IPS-20b (cell line): ENCODE measurements at regions not wholly inside any gene's neighbourhood (a gene's known extent, or its start where the extent isn't known, plus 50 kb on each side); places are given as distances from the start of the nearest gene placed in this dataset.

ENCODE experiments used
- H3K27ac ChIP-seq: one replicate; pipeline ENCODE4 v1.5.1; 2013; ENCODE audit warnings: low read length
- H3K27me3 ChIP-seq: 2 replicates; pipeline ENCODE4 v1.6.1; 2013; ENCODE audit warnings: mild to moderate bottlenecking, low read length, inconsistent platforms; ENCODE audit not compliant: insufficient read depth
- H3K36me3 ChIP-seq: 2 replicates; pipeline ENCODE4 v1.6.1; 2013; ENCODE audit warnings: low read depth, mild to moderate bottlenecking, inconsistent platforms, low read length, moderate library complexity; ENCODE audit not compliant: insufficient read depth
- H3K4me1 ChIP-seq: 2 replicates; pipeline ENCODE4 v1.6.1; 2013; ENCODE audit warnings: mild to moderate bottlenecking, control low read depth, inconsistent platforms, low read length, moderate library complexity; ENCODE audit not compliant: insufficient read depth
- H3K4me3 ChIP-seq: 2 replicates; pipeline ENCODE4 v1.5.1; 2013; ENCODE audit warnings: mild to moderate bottlenecking, low read length, inconsistent platforms
- H3K9ac ChIP-seq: 2 replicates; pipeline ENCODE4 v1.6.1; 2013; ENCODE audit warnings: low read depth, mild to moderate bottlenecking, inconsistent platforms, low read length, moderate library complexity
- H3K9me3 ChIP-seq: 2 replicates; pipeline ENCODE4 v1.6.1; 2013; ENCODE audit warnings: mild to moderate bottlenecking, low read depth, low read length, inconsistent platforms; ENCODE audit not compliant: insufficient read depth

- H3K4me3 ChIP-seq: no peak overlapping the region
- no peaks in the 10 kb centered on the region for H3K36me3 ChIP-seq
- no peaks in the 10 kb centered on the region for H3K9me3 ChIP-seq
- H3K9ac ChIP-seq: no peak overlapping the region
- H3K4me1 ChIP-seq: no peaks in the 10 kb centered on the region; the same call in 1 of the 2 replicates
- no peak overlapping the region for H3K27ac ChIP-seq
- H3K27me3 ChIP-seq: peaks cover 32% of the 10 kb centered on the region
Observed at GRCh38 chr18:46329736-46330246, 225.6 kb downstream of the HAUS1 start.

DNA sequence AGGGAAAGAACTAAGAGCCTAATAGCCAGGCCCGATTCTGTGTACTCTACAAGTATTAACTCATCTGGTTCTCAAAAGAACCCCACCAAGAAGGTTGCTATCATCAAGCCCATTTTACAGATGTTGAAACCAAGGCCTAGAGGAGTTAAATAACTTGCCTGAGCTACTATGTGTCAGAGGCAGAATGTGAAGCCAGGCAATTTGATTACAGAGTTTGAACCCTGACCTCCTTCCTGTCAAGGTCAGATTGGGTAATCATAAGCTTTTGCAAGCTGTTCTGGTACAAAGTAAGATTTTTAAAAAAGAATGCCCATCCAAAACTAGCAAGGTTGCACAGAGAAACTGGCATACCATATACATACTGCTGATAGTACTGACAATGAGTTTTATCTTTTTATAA lies 227.1 kb downstream of the HAUS1 start:
- H3K27me3 ChIP-seq: peaks cover 43% of the 10 kb centered on the region
- no peaks in the 10 kb centered on the region for H3K36me3 ChIP-seq
- peaks cover 6% of the 10 kb centered on the region for H3K4me1 ChIP-seq
- no peak overlapping the region for H3K4me3 ChIP-seq
- no peaks in the 10 kb centered on the region for H3K9me3 ChIP-seq
- H3K9ac ChIP-seq: no peak overlapping the region
- no peak overlapping the region for H3K27ac ChIP-seq

- Histone ChIP-seq H3K4me3 (no peak overlapping the region), H3K9me3 (no peaks in the 10 kb centered on the region), H3K9ac (no peak overlapping the region), H3K4me1 (peaks cover 15% of the 10 kb centered on the region), H3K27ac (no peak overlapping the region), H3K36me3 (no peaks in the 10 kb centered on the region), H3K27me3 (peaks cover 46% of the 10 kb centered on the region)
Observed at GRCh38 chr18:46332286-46332801, 228.2 kb downstream of the HAUS1 start.

DNA sequence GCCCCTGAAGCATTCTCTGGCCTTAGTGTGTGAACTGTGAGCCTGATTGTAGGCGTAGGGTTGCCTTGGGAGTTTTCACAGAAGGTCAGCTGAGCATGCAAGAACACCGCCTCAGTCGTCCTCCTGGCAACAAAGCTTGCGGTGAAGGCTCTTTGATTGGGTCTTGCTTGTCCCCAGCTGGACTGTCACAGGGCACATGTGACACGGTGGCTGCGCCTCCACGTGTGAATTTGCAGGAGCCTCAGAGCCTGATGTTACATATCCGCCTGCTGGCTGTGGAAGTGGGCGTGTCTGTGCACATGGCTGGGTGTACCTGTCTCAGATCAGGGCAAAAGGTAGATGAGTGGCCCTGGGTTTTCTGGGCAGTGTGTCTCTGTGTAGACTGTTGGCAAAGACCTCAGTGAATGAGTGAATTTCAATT lies 228.7 kb downstream of the HAUS1 start:
- H3K4me1 ChIP-seq: peaks cover 19% of the 10 kb centered on the region
- peak overlapping the region; percentile 52; the same call in 1 of the 2 replicates for H3K9ac ChIP-seq
- H3K9me3 ChIP-seq: no peaks in the 10 kb centered on the region
- H3K36me3 ChIP-seq: no peaks in the 10 kb centered on the region
- H3K4me3 ChIP-seq: peak overlapping the region; percentile 69
- peaks cover 46% of the 10 kb centered on the region for H3K27me3 ChIP-seq
- no peak overlapping the region for H3K27ac ChIP-seq

DNA sequence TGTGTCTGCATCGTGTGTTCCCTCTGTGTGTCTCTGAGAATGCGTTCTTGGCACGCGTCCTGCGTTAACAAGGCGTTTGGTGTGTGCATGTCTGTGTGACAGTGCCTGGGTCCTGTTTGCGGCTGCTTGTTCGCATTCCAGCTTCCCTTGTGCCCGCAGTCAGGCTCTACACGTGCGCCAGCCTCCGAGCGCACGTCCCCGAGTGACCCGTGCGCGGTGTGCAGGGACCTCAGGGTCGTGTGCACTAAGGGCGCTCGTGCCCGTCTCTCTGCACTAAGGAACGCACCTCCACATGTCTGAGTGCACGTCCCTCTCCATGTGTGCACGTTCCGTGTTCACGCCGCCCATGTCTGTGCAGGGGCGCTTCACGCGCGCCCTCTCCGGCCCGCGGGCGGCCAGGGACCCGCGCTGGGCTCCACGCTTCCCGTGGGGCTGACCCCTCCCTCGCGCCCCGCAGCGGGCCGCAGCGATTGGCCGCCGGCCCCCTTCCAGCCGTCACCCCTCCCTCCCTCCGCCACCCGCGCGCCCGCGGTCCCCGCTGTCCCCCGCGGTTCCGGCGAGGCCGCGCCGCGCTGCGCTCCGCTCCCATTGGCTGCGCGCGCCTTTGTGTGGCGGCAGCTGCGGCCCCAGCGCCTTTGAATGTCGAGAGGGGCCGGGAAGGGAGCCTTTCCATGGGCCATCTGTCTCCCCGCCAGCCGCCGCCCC lies 229.4 kb downstream of the HAUS1 start:
- Histone ChIP-seq H3K27me3 (peaks cover 46% of the 10 kb centered on the region), H3K9me3 (no peaks in the 10 kb centered on the region), H3K4me3 (peak overlapping the region; percentile 69), H3K27ac (no peak overlapping the region), H3K36me3 (no peaks in the 10 kb centered on the region), H3K9ac (peak overlapping the region; percentile 52; the same call in 1 of the 2 replicates), H3K4me1 (peaks cover 25% of the 10 kb centered on the region)

- H3K9ac ChIP-seq: peak overlapping the region; percentile 73; the same call in 1 of the 2 replicates
- peaks cover 30% of the 10 kb centered on the region for H3K4me1 ChIP-seq
- H3K4me3 ChIP-seq: peak overlapping the region; percentile 82
- peaks cover 46% of the 10 kb centered on the region for H3K27me3 ChIP-seq
- no peaks in the 10 kb centered on the region for H3K9me3 ChIP-seq
- H3K27ac ChIP-seq: no peak overlapping the region
- H3K36me3 ChIP-seq: no peaks in the 10 kb centered on the region
Observed at GRCh38 chr18:46334868-46335281, 230.7 kb downstream of the HAUS1 start.

DNA sequence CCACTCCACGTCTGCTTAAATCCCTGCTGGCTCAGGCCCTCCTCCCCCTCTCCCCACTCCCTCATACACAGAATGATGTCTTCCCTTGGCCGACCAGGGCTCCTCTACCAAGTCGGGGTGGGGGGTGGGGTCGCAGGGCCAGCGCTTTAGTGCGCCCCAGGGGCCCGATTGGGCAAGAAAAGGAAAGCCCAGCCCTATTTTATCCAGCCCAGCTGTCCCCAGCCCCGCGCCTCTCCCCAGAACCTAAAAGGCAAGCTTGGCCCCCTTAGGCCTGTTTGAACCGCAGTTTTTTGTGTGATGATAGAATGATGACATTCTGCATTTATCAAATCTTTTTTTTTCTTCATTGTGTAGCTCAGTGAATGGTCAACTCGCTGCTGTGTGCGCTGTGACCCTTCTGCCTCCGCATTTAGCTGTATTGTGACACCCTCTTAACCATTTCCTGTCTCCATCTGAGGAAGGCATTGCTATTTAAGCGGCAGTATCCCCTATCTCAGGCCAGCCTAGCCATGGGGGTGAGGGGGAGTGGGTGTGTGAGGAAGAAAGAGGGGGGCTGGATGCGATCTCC lies 231.4 kb downstream of the HAUS1 start:
- Histone ChIP-seq H3K27ac (no peak overlapping the region), H3K9ac (peak overlapping the region; percentile 73; the same call in 1 of the 2 replicates), H3K4me3 (peak overlapping the region; percentile 82), H3K27me3 (peaks cover 46% of the 10 kb centered on the region), H3K4me1 (peaks cover 30% of the 10 kb centered on the region), H3K36me3 (no peaks in the 10 kb centered on the region), H3K9me3 (no peaks in the 10 kb centered on the region)

DNA sequence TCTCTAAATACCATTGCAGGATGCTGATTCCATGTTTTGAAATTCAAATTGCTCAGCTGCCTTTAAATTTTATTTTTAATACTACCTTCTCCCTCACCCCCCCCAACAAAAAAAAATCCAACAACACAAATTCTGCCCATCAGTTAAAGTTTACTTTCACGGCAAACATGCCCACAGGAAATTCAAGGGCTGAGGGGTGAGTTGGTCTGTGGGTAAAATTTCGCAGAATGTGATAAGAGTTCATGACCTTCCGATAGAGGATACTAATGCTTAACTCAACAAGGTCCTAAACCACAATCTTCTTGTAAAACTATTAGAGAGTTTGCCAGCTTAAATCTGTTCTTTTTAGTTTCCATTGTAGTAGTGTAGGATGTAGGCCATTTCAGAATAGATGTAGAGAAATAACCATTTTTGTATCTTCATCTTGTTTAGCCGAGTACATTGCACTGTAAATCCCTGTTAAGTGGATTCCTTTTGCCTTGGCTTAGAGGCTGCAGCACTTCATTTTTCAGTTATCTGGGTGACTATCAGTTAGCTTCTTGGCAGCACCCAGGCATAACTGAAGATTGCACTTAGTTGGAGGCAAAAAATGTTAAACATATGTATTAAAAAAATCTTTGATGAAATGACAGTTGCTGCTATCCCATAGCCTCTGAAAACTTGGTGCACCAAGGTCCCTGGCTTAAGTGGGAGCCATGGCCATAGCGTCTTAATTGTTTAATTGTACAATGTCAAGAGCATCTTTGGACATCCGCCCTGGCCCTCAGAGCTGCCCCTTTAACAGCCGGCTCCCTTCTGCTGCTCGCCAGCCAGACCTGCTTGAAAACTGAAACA lies 232.3 kb downstream of the HAUS1 start:
- H3K36me3 ChIP-seq: no peaks in the 10 kb centered on the region
- peak overlapping the region; percentile 46; the same call in 1 of the 2 replicates for H3K9ac ChIP-seq
- H3K9me3 ChIP-seq: no peaks in the 10 kb centered on the region
- H3K27ac ChIP-seq: no peak overlapping the region
- peaks cover 30% of the 10 kb centered on the region for H3K4me1 ChIP-seq
- H3K4me3 ChIP-seq: peak overlapping the region; percentile 82
- peaks cover 44% of the 10 kb centered on the region for H3K27me3 ChIP-seq

DNA sequence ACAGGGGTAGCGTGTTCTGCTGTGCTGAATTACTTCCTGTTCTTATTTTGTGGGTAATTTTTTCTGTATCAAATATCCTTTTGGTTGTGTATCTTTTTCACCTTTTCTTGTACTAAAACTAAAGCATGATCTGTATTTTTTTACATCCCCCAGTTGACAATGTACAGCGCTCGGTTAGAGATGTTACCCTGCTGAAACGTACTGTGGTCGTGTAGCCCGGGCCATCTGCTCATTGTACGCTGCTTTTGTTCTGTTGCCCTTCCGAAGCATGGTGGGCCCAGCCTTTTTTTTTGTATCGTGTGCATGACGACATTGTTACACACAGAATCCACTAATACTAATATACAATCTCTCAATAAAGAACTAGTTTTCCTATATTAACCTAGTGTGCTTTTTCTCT lies 233.1 kb downstream of the HAUS1 start:
- peaks cover 30% of the 10 kb centered on the region for H3K4me1 ChIP-seq
- H3K27ac ChIP-seq: no peak overlapping the region
- no peaks in the 10 kb centered on the region for H3K9me3 ChIP-seq
- H3K9ac ChIP-seq: 0 out of 2 replicates have a peak overlapping the region, but pooled peaks have one; percentile 1
- no peaks in the 10 kb centered on the region for H3K36me3 ChIP-seq
- peak overlapping the region; percentile 18; the same call in 1 of the 2 replicates for H3K4me3 ChIP-seq
- peaks cover 36% of the 10 kb centered on the region for H3K27me3 ChIP-seq

DNA sequence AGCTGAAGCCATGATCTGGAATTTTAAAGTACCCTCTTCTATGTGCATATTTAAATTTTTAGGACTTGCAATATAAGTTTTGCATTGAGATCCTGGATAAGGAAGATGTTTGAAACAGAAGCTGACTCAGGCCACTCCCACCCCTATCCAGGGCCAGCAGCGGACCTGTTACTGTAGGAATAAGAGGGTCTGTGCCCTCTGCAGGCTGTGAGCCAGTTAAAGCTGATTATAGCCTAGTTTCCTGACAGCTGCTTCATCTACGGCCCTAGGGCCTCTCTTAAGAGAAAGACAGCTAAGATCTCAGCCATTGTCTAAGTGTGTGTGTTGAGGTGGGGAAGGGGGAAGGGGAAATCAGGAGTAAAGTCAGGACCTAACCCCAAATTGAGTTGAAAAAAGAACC lies 234.0 kb downstream of the HAUS1 start:
- H3K27me3 ChIP-seq: peaks cover 27% of the 10 kb centered on the region
- H3K36me3 ChIP-seq: no peaks in the 10 kb centered on the region
- no peaks in the 10 kb centered on the region for H3K9me3 ChIP-seq
- no peak overlapping the region for H3K9ac ChIP-seq
- no peak overlapping the region for H3K27ac ChIP-seq
- no peak overlapping the region for H3K4me3 ChIP-seq
- peaks cover 30% of the 10 kb centered on the region for H3K4me1 ChIP-seq

GRCh38 chr18:46338766-46339165 lies 234.6 kb downstream of the HAUS1 start:
- H3K4me3 ChIP-seq: no peak overlapping the region
- H3K4me1 ChIP-seq: peaks cover 32% of the 10 kb centered on the region
- peak overlapping the region; percentile 14 for H3K9ac ChIP-seq
- no peak overlapping the region for H3K27ac ChIP-seq
- no peaks in the 10 kb centered on the region for H3K36me3 ChIP-seq
- H3K27me3 ChIP-seq: peaks cover 22% of the 10 kb centered on the region
- no peaks in the 10 kb centered on the region for H3K9me3 ChIP-seq
